ENCODE measurements at regions not wholly inside any gene's neighbourhood (a gene's known extent, or its start where the extent isn't known, plus 50 kb on each side); places are given as distances from the start of the nearest gene placed in this dataset.

GRCh38 chr20:12870588-12870987, 138.2 kb upstream of the SPTLC3 start:
- no peak overlapping the region for H3K27ac ChIP-seq (ENCODE audit: insufficient read depth, low read depth, low read length)
- H4K20me1 ChIP-seq (replicated peaks; ENCODE audit: control insufficient read depth, extremely low read depth, insufficient read depth, low read length): no peaks in the 10 kb centered on the region
- no peaks in the 10 kb centered on the region for H3K9me3 ChIP-seq (replicated peaks; ENCODE audit: control insufficient read depth, insufficient read depth, low read length)
- no peak for DNase-seq (ENCODE audit: low read depth, low spot score)
- H3K9me1 ChIP-seq (replicated peaks; ENCODE audit: control insufficient read depth, extremely low read depth, insufficient read depth, low read length): no peaks in the 10 kb centered on the region
- ChIA-PET CTCF (no interaction called here), POLR2A (no interaction called here)
- H3K4me2 ChIP-seq (ENCODE audit: insufficient read depth, low read length): no peak overlapping the region
- H3K4me1 ChIP-seq (ENCODE audit: control insufficient read depth, extremely low read depth, insufficient read depth, low read length): no peaks in the 10 kb centered on the region
- no peaks in the 10 kb centered on the region for H3K79me2 ChIP-seq (ENCODE audit: control insufficient read depth, insufficient read depth, low read length)
- no peak overlapping the region for H2AFZ ChIP-seq (ENCODE audit: low read depth, low read length)
- dilution Hi-C loops (cut with MboI; ENCODE audit: extremely low pct_ligation_motif_present, low sequenced_read_pairs): no loop called here
- no peak overlapping the region for H3K4me3 ChIP-seq (replicated peaks in 1 of 3; ENCODE audit: insufficient read depth in 1 of 3, low read depth in 1 of 3, low read length in 3 of 3)
- FAIRE-seq: no peak
- BruUV-seq (replicated peaks): no TSS peak
- TF ChIP-seq POLR2A (IDR thresholded peaks at IDR 0.05; ENCODE audit: low read depth, low read length) (no peak), MYC (IDR thresholded peaks at IDR 0.05; ENCODE audit: low read depth, low read length) (no peak)
- H3K36me3 ChIP-seq (ENCODE audit: control insufficient read depth in 2 of 2, extremely low read depth in 1 of 2, insufficient read depth in 2 of 2, low read length in 2 of 2): no peaks in the 10 kb centered on the region
- no peak overlapping the region for H3K9ac ChIP-seq (replicated peaks; ENCODE audit: extremely low read depth, insufficient read depth, low read length)
- no peaks in the 10 kb centered on the region for H3K27me3 ChIP-seq (ENCODE audit: control insufficient read depth in 2 of 2, insufficient read depth in 2 of 2, low read length in 2 of 2)
- intact Hi-C loops (cut with micrococcal nuclease): no loop called here

DNA sequence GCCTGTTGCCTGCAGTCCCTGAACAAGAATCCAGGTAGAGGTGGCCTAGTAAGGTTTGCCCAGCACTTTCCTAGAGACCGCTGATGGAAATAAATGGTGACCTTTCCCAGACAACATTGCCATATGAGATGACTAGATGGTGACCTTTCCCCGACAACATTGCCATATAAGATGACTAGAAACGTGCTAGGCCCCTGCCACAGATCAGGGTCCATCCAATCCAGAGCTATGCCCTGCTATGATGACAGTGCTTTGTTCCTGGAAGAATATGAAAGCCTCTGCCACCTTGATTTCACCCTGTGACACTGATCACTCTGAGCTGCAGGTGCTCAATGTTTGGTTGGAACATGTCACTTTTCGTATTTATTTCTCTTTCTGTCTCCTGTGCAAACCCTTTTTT, 133.8 kb upstream of the SPTLC3 start:
- POLR2A ChIA-PET: no interaction called here
- intact Hi-C loops (cut with micrococcal nuclease): no loop called here
- Histone ChIP-seq H4K20me1 (replicated peaks; ENCODE audit: control insufficient read depth, extremely low read depth, insufficient read depth, low read length) (no peaks in the 10 kb centered on the region), H2AFZ (ENCODE audit: low read depth, low read length) (no peak overlapping the region), H3K36me3 (ENCODE audit: control insufficient read depth in 2 of 2, extremely low read depth in 1 of 2, insufficient read depth in 2 of 2, low read length in 2 of 2) (no peaks in the 10 kb centered on the region), H3K79me2 (ENCODE audit: control insufficient read depth, insufficient read depth, low read length) (no peaks in the 10 kb centered on the region), H3K4me3 (replicated peaks in 1 of 3; ENCODE audit: insufficient read depth in 1 of 3, low read depth in 1 of 3, low read length in 3 of 3) (no peak overlapping the region), H3K27ac (ENCODE audit: insufficient read depth, low read depth, low read length) (no peak overlapping the region), H3K9me1 (replicated peaks; ENCODE audit: control insufficient read depth, extremely low read depth, insufficient read depth, low read length) (no peaks in the 10 kb centered on the region), H3K27me3 (ENCODE audit: control insufficient read depth in 2 of 2, insufficient read depth in 2 of 2, low read length in 2 of 2) (no peaks in the 10 kb centered on the region), H3K9ac (replicated peaks; ENCODE audit: extremely low read depth, insufficient read depth, low read length) (no peak overlapping the region), H3K4me1 (ENCODE audit: control insufficient read depth, extremely low read depth, insufficient read depth, low read length) (no peaks in the 10 kb centered on the region), H3K4me2 (ENCODE audit: insufficient read depth, low read length) (no peak overlapping the region), H3K9me3 (replicated peaks; ENCODE audit: control insufficient read depth, insufficient read depth, low read length) (no peaks in the 10 kb centered on the region)
- DNase-seq (ENCODE audit: low read depth, low spot score): no peak
- FAIRE-seq: no peak
- CTCF ChIA-PET: no interaction called here
- dilution Hi-C loops (cut with MboI; ENCODE audit: extremely low pct_ligation_motif_present, low sequenced_read_pairs): no loop called here
- no peak for TF ChIP-seq MAX (IDR thresholded peaks at IDR 0.05; ENCODE audit: insufficient read depth, insufficient read length)
- TF ChIP-seq POLR2AphosphoS5 (IDR thresholded peaks at IDR 0.05; ENCODE audit: insufficient read depth, low read depth, low read length): no peak
- no peak for TF ChIP-seq JUN (IDR thresholded peaks at IDR 0.05; ENCODE audit: borderline replicate concordance, insufficient read depth, insufficient read length, low read depth)
- TF ChIP-seq, protein P1, sequence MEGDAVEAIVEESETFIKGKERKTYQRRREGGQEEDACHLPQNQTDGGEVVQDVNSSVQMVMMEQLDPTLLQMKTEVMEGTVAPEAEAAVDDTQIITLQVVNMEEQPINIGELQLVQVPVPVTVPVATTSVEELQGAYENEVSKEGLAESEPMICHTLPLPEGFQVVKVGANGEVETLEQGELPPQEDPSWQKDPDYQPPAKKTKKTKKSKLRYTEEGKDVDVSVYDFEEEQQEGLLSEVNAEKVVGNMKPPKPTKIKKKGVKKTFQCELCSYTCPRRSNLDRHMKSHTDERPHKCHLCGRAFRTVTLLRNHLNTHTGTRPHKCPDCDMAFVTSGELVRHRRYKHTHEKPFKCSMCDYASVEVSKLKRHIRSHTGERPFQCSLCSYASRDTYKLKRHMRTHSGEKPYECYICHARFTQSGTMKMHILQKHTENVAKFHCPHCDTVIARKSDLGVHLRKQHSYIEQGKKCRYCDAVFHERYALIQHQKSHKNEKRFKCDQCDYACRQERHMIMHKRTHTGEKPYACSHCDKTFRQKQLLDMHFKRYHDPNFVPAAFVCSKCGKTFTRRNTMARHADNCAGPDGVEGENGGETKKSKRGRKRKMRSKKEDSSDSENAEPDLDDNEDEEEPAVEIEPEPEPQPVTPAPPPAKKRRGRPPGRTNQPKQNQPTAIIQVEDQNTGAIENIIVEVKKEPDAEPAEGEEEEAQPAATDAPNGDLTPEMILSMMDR (IDR thresholded peaks at IDR 0.05; ENCODE audit: extremely low read depth in 1 of 2, insufficient read depth in 1 of 2, low read depth in 1 of 2, low read length in 2 of 2): no peak
- BruUV-seq (replicated peaks): no TSS peak
